ENCODE measurements at regions not wholly inside any gene's neighbourhood (a gene's known extent, or its start where the extent isn't known, plus 50 kb on each side); places are given as distances from the start of the nearest gene placed in this dataset.

GRCh38 chr3:164479978-164480377 lies 598.3 kb downstream of the SI start:
- Histone ChIP-seq H3K4me2 (ENCODE audit: low read length) (no peak overlapping the region), H3K4me3 (ENCODE audit: low read length) (no peak overlapping the region), H3K79me2 (ENCODE audit: control insufficient read depth, low read length) (no peaks in the 10 kb centered on the region), H4K20me1 (ENCODE audit: control insufficient read depth, insufficient read depth, low read depth, low read length) (no peaks in the 10 kb centered on the region), H3K27ac (ENCODE audit: low read depth, low read length) (no peak overlapping the region), H3F3A (ENCODE audit: control insufficient read depth, insufficient read depth) (no peaks in the 10 kb centered on the region), H3K4me1 (ENCODE audit: control insufficient read depth, low read length) (no peaks in the 10 kb centered on the region), H3K9me3 (ENCODE audit: control insufficient read depth, insufficient read depth, low read length) (no peaks in the 10 kb centered on the region), H3K27me3 (ENCODE audit: control insufficient read depth, low read length) (no peaks in the 10 kb centered on the region), H3K36me3 (ENCODE audit: control insufficient read depth, low read length) (no peaks in the 10 kb centered on the region), H3K9me2 (replicated peaks; ENCODE audit: control insufficient read depth, low read length) (no peaks in the 10 kb centered on the region)
- TF ChIP-seq CTCF (IDR thresholded peaks at IDR 0.05; ENCODE audit: low read depth, low read length, poor library complexity, severe bottlenecking) (no peak), EZH2phosphoT487 (IDR thresholded peaks at IDR 0.05; ENCODE audit: borderline replicate concordance, low read length) (no peak)

- H3K9me2 ChIP-seq (replicated peaks; ENCODE audit: control insufficient read depth, low read length), result no peaks in the 10 kb centered on the region
- H3K27ac ChIP-seq (ENCODE audit: low read depth, low read length), result no peak overlapping the region
- no peaks in the 10 kb centered on the region for H3K27me3 ChIP-seq (ENCODE audit: control insufficient read depth, low read length)
- no peaks in the 10 kb centered on the region for H3F3A ChIP-seq (ENCODE audit: control insufficient read depth, insufficient read depth)
- H3K79me2 ChIP-seq (ENCODE audit: control insufficient read depth, low read length), result no peaks in the 10 kb centered on the region
- no peaks in the 10 kb centered on the region for H3K4me1 ChIP-seq (ENCODE audit: control insufficient read depth, low read length)
- no peaks in the 10 kb centered on the region for H3K9me3 ChIP-seq (ENCODE audit: control insufficient read depth, insufficient read depth, low read length)
- H4K20me1 ChIP-seq (ENCODE audit: control insufficient read depth, insufficient read depth, low read depth, low read length), result no peaks in the 10 kb centered on the region
- H3K4me2 ChIP-seq (ENCODE audit: low read length), result no peak overlapping the region
- H3K36me3 ChIP-seq (ENCODE audit: control insufficient read depth, low read length), result no peaks in the 10 kb centered on the region
- no peak for TF ChIP-seq EZH2phosphoT487 (IDR thresholded peaks at IDR 0.05; ENCODE audit: borderline replicate concordance, low read length)
- TF ChIP-seq CTCF (IDR thresholded peaks at IDR 0.05; ENCODE audit: low read depth, low read length, poor library complexity, severe bottlenecking), result no peak
- H3K4me3 ChIP-seq (ENCODE audit: low read length), result no peak overlapping the region
Observed at GRCh38 chr3:164479406-164479805, 598.9 kb downstream of the SI start.

- H3K27me3 ChIP-seq (ENCODE audit: control insufficient read depth, low read length), result no peaks in the 10 kb centered on the region
- no peaks in the 10 kb centered on the region for H4K20me1 ChIP-seq (ENCODE audit: control insufficient read depth, insufficient read depth, low read depth, low read length)
- no peak overlapping the region for H3K4me2 ChIP-seq (ENCODE audit: low read length)
- H3K9me2 ChIP-seq (replicated peaks; ENCODE audit: control insufficient read depth, low read length), result no peaks in the 10 kb centered on the region
- no peak overlapping the region for H3K27ac ChIP-seq (ENCODE audit: low read depth, low read length)
- H3K36me3 ChIP-seq (ENCODE audit: control insufficient read depth, low read length), result no peaks in the 10 kb centered on the region
- H3K9me3 ChIP-seq (ENCODE audit: control insufficient read depth, insufficient read depth, low read length), result no peaks in the 10 kb centered on the region
- no peaks in the 10 kb centered on the region for H3K79me2 ChIP-seq (ENCODE audit: control insufficient read depth, low read length)
- H3K4me1 ChIP-seq (ENCODE audit: control insufficient read depth, low read length), result no peaks in the 10 kb centered on the region
- no peak for TF ChIP-seq EZH2phosphoT487 (IDR thresholded peaks at IDR 0.05; ENCODE audit: borderline replicate concordance, low read length)
- no peak for TF ChIP-seq CTCF (IDR thresholded peaks at IDR 0.05; ENCODE audit: low read depth, low read length, poor library complexity, severe bottlenecking)
- H3F3A ChIP-seq (ENCODE audit: control insufficient read depth, insufficient read depth), result no peaks in the 10 kb centered on the region
- H3K4me3 ChIP-seq (ENCODE audit: low read length), result no peak overlapping the region
Observed at GRCh38 chr3:164478323-164478722, 600.0 kb downstream of the SI start.

- Histone ChIP-seq H3F3A (ENCODE audit: control insufficient read depth, insufficient read depth) (no peaks in the 10 kb centered on the region), H3K4me1 (ENCODE audit: control insufficient read depth, low read length) (no peaks in the 10 kb centered on the region), H3K4me3 (ENCODE audit: low read length) (no peak overlapping the region), H3K4me2 (ENCODE audit: low read length) (no peak overlapping the region), H3K27ac (ENCODE audit: low read depth, low read length) (no peak overlapping the region), H3K36me3 (ENCODE audit: control insufficient read depth, low read length) (no peaks in the 10 kb centered on the region), H3K27me3 (ENCODE audit: control insufficient read depth, low read length) (no peaks in the 10 kb centered on the region), H3K79me2 (ENCODE audit: control insufficient read depth, low read length) (no peaks in the 10 kb centered on the region), H3K9me2 (replicated peaks; ENCODE audit: control insufficient read depth, low read length) (no peaks in the 10 kb centered on the region), H3K9me3 (ENCODE audit: control insufficient read depth, insufficient read depth, low read length) (no peaks in the 10 kb centered on the region), H4K20me1 (ENCODE audit: control insufficient read depth, insufficient read depth, low read depth, low read length) (no peaks in the 10 kb centered on the region)
- no peak for TF ChIP-seq CTCF (IDR thresholded peaks at IDR 0.05; ENCODE audit: low read depth, low read length, poor library complexity, severe bottlenecking)
- TF ChIP-seq EZH2phosphoT487 (IDR thresholded peaks at IDR 0.05; ENCODE audit: borderline replicate concordance, low read length), result no peak
Observed at GRCh38 chr3:164477403-164477802, 600.9 kb downstream of the SI start.

All from DOHH2 (cell line).